Stomach (tissue), 4 donors: ENCODE measurements at regions not wholly inside any gene's neighbourhood (a gene's known extent, or its start where the extent isn't known, plus 50 kb on each side); places are given as distances from the start of the nearest gene placed in this dataset.

Experiments
- EP300 ChIP-seq: sonication (generic); formaldehyde crosslinking; IDR thresholded peaks from one replicate; pipeline ENCODE4 v1.6.1; 2017; ENCODE audit warnings: antibody characterized with exemption
- POLR2A ChIP-seq, 4 donors: fragments of 450-650 bp; IDR thresholded peaks; one replicate each; pipeline ENCODE4 v1.6.1; 2016; ENCODE audit warnings: antibody characterized with exemption in 4 of 4, control low read depth in 2 of 4, mild to moderate bottlenecking in 1 of 4, moderate library complexity in 1 of 4
- TF ChIP-seq, protein P1 (sequence below), 7 experiments: fragments of 450-650 bp in 4 of 7; fragments of 200-600 bp in 3 of 7; sonication (generic) in 3 of 7; IDR thresholded peaks; one replicate each; pipeline ENCODE4 v1.5.1; 2016 to 2019; ENCODE audit warnings: antibody characterized with exemption in 7 of 7, control low read depth in 2 of 7, mild to moderate bottlenecking in 1 of 7

DNA sequence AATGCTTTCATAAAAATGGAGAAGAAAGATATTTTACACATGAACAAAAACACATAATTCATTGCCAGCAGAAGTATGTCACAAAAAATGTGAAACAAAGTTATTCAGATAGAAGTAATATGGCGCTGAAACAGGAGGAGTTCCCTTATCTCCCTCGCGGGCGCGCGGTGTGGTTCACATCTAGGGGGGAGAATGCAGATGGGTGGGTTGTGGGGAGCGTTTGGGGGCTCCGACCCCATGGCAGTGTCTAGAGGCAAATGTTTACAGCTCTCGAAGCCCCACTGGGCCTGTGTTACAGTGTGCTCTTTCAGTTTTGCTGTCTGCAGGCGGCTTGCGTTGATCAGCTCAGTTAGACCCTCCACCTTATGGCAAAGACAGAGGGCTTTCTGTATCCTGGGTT, 297.5 kb downstream of the CGGBP1 start:
- TF ChIP-seq, protein P1, sequence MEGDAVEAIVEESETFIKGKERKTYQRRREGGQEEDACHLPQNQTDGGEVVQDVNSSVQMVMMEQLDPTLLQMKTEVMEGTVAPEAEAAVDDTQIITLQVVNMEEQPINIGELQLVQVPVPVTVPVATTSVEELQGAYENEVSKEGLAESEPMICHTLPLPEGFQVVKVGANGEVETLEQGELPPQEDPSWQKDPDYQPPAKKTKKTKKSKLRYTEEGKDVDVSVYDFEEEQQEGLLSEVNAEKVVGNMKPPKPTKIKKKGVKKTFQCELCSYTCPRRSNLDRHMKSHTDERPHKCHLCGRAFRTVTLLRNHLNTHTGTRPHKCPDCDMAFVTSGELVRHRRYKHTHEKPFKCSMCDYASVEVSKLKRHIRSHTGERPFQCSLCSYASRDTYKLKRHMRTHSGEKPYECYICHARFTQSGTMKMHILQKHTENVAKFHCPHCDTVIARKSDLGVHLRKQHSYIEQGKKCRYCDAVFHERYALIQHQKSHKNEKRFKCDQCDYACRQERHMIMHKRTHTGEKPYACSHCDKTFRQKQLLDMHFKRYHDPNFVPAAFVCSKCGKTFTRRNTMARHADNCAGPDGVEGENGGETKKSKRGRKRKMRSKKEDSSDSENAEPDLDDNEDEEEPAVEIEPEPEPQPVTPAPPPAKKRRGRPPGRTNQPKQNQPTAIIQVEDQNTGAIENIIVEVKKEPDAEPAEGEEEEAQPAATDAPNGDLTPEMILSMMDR (IDR thresholded peaks at IDR 0.05) = no peak
- TF ChIP-seq POLR2A (IDR thresholded peaks at IDR 0.05) (no peak), EP300 (no peak)
